WTC11 (cell line): ENCODE measurements at regions not wholly inside any gene's neighbourhood (a gene's known extent, or its start where the extent isn't known, plus 50 kb on each side); places are given as distances from the start of the nearest gene placed in this dataset.

ENCODE experiments used
- ATAC-seq: fragments of 200-7000 bp; cut with Tn5 transposase; 2 replicates; pipeline ENCODE4 v1.10.0; 2021; ENCODE audit warnings: mild to moderate bottlenecking, moderate library complexity
- CTCF ChIA-PET: fragments of 300-600 bp; sonication (Branson Sonifier 250); formaldehyde crosslinking; loops from one replicate; lab custom pipeline; 2021; ENCODE audit warnings: antibody characterized with exemption; lab: Charles Lee
- POLR2A ChIA-PET: fragments of 350-600 bp; sonication (Branson Sonifier 250); formaldehyde crosslinking; loops from one replicate; lab custom pipeline; 2021; ENCODE audit warnings: antibody characterized with exemption; lab: Charles Lee
- DNase-seq: peaks from one replicate; pipeline ENCODE4 v3.0.0; 2021; ENCODE audit warnings: low spot score
- H3K27ac Mint-ChIP-seq: 2 replicates; pipeline ENCODE4 v1.8.0; 2021; ENCODE audit warnings: mixed read lengths
- H3K27me3 Mint-ChIP-seq: 2 replicates; pipeline ENCODE4 v1.8.0; 2021; ENCODE audit warnings: low read depth, mild to moderate bottlenecking, moderate library complexity, mixed read lengths
- H3K36me3 Mint-ChIP-seq: 2 replicates; pipeline ENCODE4 v1.8.0; 2021; ENCODE audit warnings: mixed read lengths
- H3K4me1 Mint-ChIP-seq: 2 replicates; pipeline ENCODE4 v1.8.0; 2022; ENCODE audit warnings: mixed read lengths
- H3K4me3 Mint-ChIP-seq: 2 replicates; pipeline ENCODE4 v1.8.0; 2021; ENCODE audit warnings: mild to moderate bottlenecking, moderate library complexity, mixed read lengths
- H3K9me3 Mint-ChIP-seq: 2 replicates; pipeline ENCODE4 v1.8.0; 2021; ENCODE audit warnings: mixed read lengths
- AR ChIP-seq: fragments of 250-450 bp; sonication (Bioruptor Pico); IDR thresholded peaks from 2 replicates; pipeline ENCODE4 v1.9.0; 2021; ENCODE audit warnings: mild to moderate bottlenecking
- CBFB ChIP-seq: sonication (generic); formaldehyde crosslinking; IDR thresholded peaks from 2 replicates; pipeline ENCODE4 v1.8.1; 2022; ENCODE audit warnings: mild to moderate bottlenecking, low read depth, missing genetic modification reagents
- CREB1 ChIP-seq: sonication (generic); formaldehyde crosslinking; IDR thresholded peaks from 2 replicates; pipeline ENCODE4 v1.8.0; 2023; ENCODE audit warnings: mild to moderate bottlenecking, missing genetic modification reagents
- ESRRA ChIP-seq: sonication (generic); formaldehyde crosslinking; IDR thresholded peaks from 2 replicates; pipeline ENCODE4 v1.8.1; 2022; ENCODE audit warnings: mild to moderate bottlenecking, missing genetic modification reagents, borderline replicate concordance
- FOXP1 ChIP-seq: sonication (generic); formaldehyde crosslinking; IDR thresholded peaks from 2 replicates; pipeline ENCODE4 v1.8.0; 2022; ENCODE audit warnings: missing genetic modification reagents, mild to moderate bottlenecking, moderate library complexity, borderline replicate concordance
- IRF1 ChIP-seq: sonication (generic); formaldehyde crosslinking; IDR thresholded peaks from 2 replicates; pipeline ENCODE4 v1.8.0; 2023; ENCODE audit warnings: missing genetic modification reagents
- NFE2L1 ChIP-seq: sonication (generic); formaldehyde crosslinking; IDR thresholded peaks from 2 replicates; pipeline ENCODE4 v1.8.1; 2023; ENCODE audit warnings: missing genetic modification reagents
- NR3C1 ChIP-seq: sonication (generic); formaldehyde crosslinking; conservative IDR thresholded peaks from 2 replicates; pipeline ENCODE4 v1.8.1; 2023; ENCODE audit warnings: low read depth, mild to moderate bottlenecking, missing genetic modification reagents
- RELA ChIP-seq: sonication (generic); formaldehyde crosslinking; IDR thresholded peaks from 2 replicates; pipeline ENCODE4 v1.8.1; 2022; ENCODE audit warnings: missing genetic modification reagents, mild to moderate bottlenecking, borderline replicate concordance
- TP53 ChIP-seq: sonication (generic); formaldehyde crosslinking; IDR thresholded peaks from 2 replicates; pipeline ENCODE4 v1.8.1; 2023; ENCODE audit warnings: mild to moderate bottlenecking, missing genetic modification reagents
- ZNF121 ChIP-seq: sonication (generic); formaldehyde crosslinking; IDR thresholded peaks from 2 replicates; pipeline ENCODE4 v1.8.0; 2023; ENCODE audit warnings: missing genetic modification reagents
- ZNF317 ChIP-seq: sonication (generic); formaldehyde crosslinking; IDR thresholded peaks from 2 replicates; pipeline ENCODE4 v1.8.1; 2023; ENCODE audit warnings: low read depth, mild to moderate bottlenecking, moderate library complexity, missing genetic modification reagents, borderline replicate concordance
- ZNF532 ChIP-seq: fragments of 250-450 bp; sonication (Bioruptor Pico); IDR thresholded peaks from 2 replicates; pipeline ENCODE4 v1.9.0; 2021; ENCODE audit warnings: mild to moderate bottlenecking, borderline replicate concordance
- TF ChIP-seq, protein P1 (sequence below): sonication (generic); formaldehyde crosslinking; IDR thresholded peaks from 2 replicates; pipeline ENCODE4 v1.8.1; 2022; ENCODE audit warnings: missing genetic modification reagents, borderline replicate concordance
- TF ChIP-seq, protein P2 (sequence below): sonication (generic); formaldehyde crosslinking; IDR thresholded peaks from 2 replicates; pipeline ENCODE4 v1.8.0; 2023; ENCODE audit warnings: mild to moderate bottlenecking, missing genetic modification reagents

DNA sequence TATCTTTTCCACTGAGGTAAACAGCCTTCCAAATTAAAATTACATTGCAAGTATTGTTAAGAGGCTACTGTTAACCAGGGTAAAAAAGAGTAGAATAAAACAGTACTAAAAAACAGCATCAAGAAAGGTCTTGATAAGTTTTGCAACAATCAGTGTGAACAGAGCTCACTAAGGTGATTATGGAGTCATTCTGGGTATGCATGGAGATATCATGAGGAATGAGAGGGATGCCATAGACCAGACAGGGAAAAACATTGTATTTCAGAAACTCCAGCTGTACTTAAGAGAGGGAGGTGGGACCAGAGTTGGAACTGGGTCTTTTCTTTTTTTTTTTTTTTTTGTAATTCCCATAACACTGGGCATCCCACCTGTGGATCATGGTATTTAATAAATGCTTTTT is 549.6 kb downstream of the INHBA start (continued):
- TF ChIP-seq AR (CRISPR knock-in tag) (no peak), NFE2L1 (CRISPR knock-in tag) (no peak), CREB1 (CRISPR knock-in tag) (no peak), ESRRA (CRISPR knock-in tag) (no peak), NR3C1 (CRISPR knock-in tag) (no peak), ZNF532 (CRISPR knock-in tag) (no peak), ZNF317 (CRISPR knock-in tag) (no peak), CBFB (CRISPR knock-in tag) (no peak), ZNF121 (CRISPR knock-in tag) (no peak)

- H3K27me3 Mint-ChIP-seq = no peaks in the 10 kb centered on the region
- no peaks in the 10 kb centered on the region for H3K4me1 Mint-ChIP-seq
- TF ChIP-seq, protein P1, sequence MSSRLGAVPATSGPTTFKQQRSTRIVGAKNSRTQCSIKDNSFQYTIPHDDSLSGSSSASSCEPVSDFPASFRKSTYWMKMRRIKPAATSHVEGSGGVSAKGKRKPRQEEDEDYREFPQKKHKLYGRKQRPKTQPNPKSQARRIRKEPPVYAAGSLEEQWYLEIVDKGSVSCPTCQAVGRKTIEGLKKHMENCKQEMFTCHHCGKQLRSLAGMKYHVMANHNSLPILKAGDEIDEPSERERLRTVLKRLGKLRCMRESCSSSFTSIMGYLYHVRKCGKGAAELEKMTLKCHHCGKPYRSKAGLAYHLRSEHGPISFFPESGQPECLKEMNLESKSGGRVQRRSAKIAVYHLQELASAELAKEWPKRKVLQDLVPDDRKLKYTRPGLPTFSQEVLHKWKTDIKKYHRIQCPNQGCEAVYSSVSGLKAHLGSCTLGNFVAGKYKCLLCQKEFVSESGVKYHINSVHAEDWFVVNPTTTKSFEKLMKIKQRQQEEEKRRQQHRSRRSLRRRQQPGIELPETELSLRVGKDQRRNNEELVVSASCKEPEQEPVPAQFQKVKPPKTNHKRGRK (CRISPR knock-in tag) = no peak
- TF ChIP-seq TP53 (no peak), RELA (no peak), FOXP1 (CRISPR knock-in tag) (no peak), IRF1 (CRISPR knock-in tag) (no peak)
- TF ChIP-seq, protein P2, sequence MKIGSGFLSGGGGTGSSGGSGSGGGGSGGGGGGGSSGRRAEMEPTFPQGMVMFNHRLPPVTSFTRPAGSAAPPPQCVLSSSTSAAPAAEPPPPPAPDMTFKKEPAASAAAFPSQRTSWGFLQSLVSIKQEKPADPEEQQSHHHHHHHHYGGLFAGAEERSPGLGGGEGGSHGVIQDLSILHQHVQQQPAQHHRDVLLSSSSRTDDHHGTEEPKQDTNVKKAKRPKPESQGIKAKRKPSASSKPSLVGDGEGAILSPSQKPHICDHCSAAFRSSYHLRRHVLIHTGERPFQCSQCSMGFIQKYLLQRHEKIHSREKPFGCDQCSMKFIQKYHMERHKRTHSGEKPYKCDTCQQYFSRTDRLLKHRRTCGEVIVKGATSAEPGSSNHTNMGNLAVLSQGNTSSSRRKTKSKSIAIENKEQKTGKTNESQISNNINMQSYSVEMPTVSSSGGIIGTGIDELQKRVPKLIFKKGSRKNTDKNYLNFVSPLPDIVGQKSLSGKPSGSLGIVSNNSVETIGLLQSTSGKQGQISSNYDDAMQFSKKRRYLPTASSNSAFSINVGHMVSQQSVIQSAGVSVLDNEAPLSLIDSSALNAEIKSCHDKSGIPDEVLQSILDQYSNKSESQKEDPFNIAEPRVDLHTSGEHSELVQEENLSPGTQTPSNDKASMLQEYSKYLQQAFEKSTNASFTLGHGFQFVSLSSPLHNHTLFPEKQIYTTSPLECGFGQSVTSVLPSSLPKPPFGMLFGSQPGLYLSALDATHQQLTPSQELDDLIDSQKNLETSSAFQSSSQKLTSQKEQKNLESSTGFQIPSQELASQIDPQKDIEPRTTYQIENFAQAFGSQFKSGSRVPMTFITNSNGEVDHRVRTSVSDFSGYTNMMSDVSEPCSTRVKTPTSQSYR (CRISPR knock-in tag) = no peak
- ChIA-PET CTCF (no interaction called here), POLR2A (no interaction called here)
- no peak overlapping the region for H3K27ac Mint-ChIP-seq
- no peaks in the 10 kb centered on the region for H3K36me3 Mint-ChIP-seq
- ATAC-seq = no peak
- no peak for DNase-seq
- no peaks in the 10 kb centered on the region for H3K9me3 Mint-ChIP-seq
- H3K4me3 Mint-ChIP-seq = no peak overlapping the region
These were observed 550.7 kb downstream of the INHBA start for GRCh38 chr7:41152179-41152678.
